Lung (tissue), 11 donors: ENCODE measurements at regions not wholly inside any gene's neighbourhood (a gene's known extent, or its start where the extent isn't known, plus 50 kb on each side); places are given as distances from the start of the nearest gene placed in this dataset.
A peak's percentile ranks its signal among the peaks of the same experiment; 100 is the strongest.

Source experiments
- ATAC-seq: fragments of 200-7000 bp; cut with Tn5 transposase; one replicate; pipeline ENCODE4 v1.9.1; 2020; ENCODE audit warnings: moderate number of reproducible peaks; ENCODE audit not compliant: insufficient read depth, low FRiP score
- DNase-seq, 3 donors: peaks; one replicate each; pipeline ENCODE4 v3.0.0-alpha.2; 2013 to 2017
- H3K27ac ChIP-seq, 2 donors: one replicate each; pipeline ENCODE4 v1.5.1; 2013; ENCODE audit warnings: mild to moderate bottlenecking in 2 of 2, moderate library complexity in 2 of 2, control low read depth in 1 of 2, inconsistent platforms in 1 of 2, low read depth in 1 of 2, low read length in 1 of 2
- H3K27me3 ChIP-seq, 3 donors: one replicate each; pipeline ENCODE4 v1.5.1; 2013; ENCODE audit warnings: low read length in 2 of 3; ENCODE audit not compliant: control insufficient read depth in 3 of 3, insufficient read depth in 3 of 3
- H3K36me3 ChIP-seq, 4 donors: one replicate each; pipeline ENCODE4 v1.5.1; 2013; ENCODE audit warnings: low read length in 4 of 4, mild to moderate bottlenecking in 1 of 4, moderate library complexity in 1 of 4; ENCODE audit not compliant: control insufficient read depth in 4 of 4, insufficient read depth in 4 of 4
- H3K4me1 ChIP-seq, 5 donors: one replicate each; pipeline ENCODE4 v1.5.1; 2013; ENCODE audit warnings: low read length in 5 of 5, mild to moderate bottlenecking in 2 of 5, moderate library complexity in 1 of 5; ENCODE audit not compliant: control insufficient read depth in 5 of 5, insufficient read depth in 5 of 5
- H3K4me3 ChIP-seq: one replicate; pipeline ENCODE4 v1.5.1; 2013; ENCODE audit warnings: mild to moderate bottlenecking, control low read depth, moderate library complexity
- H3K9ac ChIP-seq, 2 donors: one replicate each; pipeline ENCODE4 v1.5.1; 2013; ENCODE audit warnings: low read length in 2 of 2, control low read depth in 1 of 2; ENCODE audit not compliant: insufficient read depth in 1 of 2
- H3K9me3 ChIP-seq, 4 donors: one replicate each; pipeline ENCODE4 v1.5.1; 2013; ENCODE audit warnings: low read length in 3 of 4, mild to moderate bottlenecking in 1 of 4, moderate library complexity in 1 of 4; ENCODE audit not compliant: control insufficient read depth in 4 of 4, insufficient read depth in 3 of 4
- CTCF ChIP-seq: IDR thresholded peaks from 2 replicates; pipeline ENCODE4 v1.5.1; 2012; ENCODE audit warnings: mild to moderate bottlenecking; ENCODE audit errors: control extremely low read depth, extremely low read depth
- WGBS, 2 donors: extraction: QIAGEN DNeasy Blood & Tissue Kit; methylation state at CpG; one replicate each; pipeline ENCODE4 v1.1.7; 2013; 5-methylcytosine and 5-hydroxymethylcytosine counted together
- donor health status: control.
- donor health status: control.
- donor health status: Bipolar disorder and iron deficiency.
- donor health status: healthy.
- donor health status: DM: yes; HTN: yes; CAD: no.

- Histone ChIP-seq H3K4me3 (no peak overlapping the region), H3K27me3 (peaks cover 0 to 3% (median 0%) of the 10 kb centered on the region in 3 donors), H3K27ac (no peak overlapping the region), H3K36me3 (no peaks in the 10 kb centered on the region), H3K9me3 (peaks cover 0 to 3% (median 0%) of the 10 kb centered on the region in 4 donors), H3K4me1 (no peaks in the 10 kb centered on the region), H3K9ac (no peak overlapping the region)
- WGBS, 2 donors, result 20 to 29% methylated on average over 9 of the region's 9 CpGs
- DNase-seq (peak; percentile 40 to 74 (median 53)), ATAC-seq (no peak)
- TF ChIP-seq CTCF, result peak; percentile 26
These were observed 87.8 kb upstream of the VPREB1 start for GRCh38 chr22:22156716-22157347.

GRCh38 chr22:22156348-22156715, 88.3 kb upstream of the VPREB1 start:
- Histone ChIP-seq H3K36me3 (no peaks in the 10 kb centered on the region), H3K27me3 (peaks cover 0 to 3% (median 0%) of the 10 kb centered on the region in 3 donors), H3K9ac (no peak overlapping the region), H3K4me1 (no peaks in the 10 kb centered on the region), H3K27ac (no peak overlapping the region), H3K9me3 (peaks cover 0 to 3% (median 0%) of the 10 kb centered on the region in 4 donors), H3K4me3 (no peak overlapping the region)
- DNase-seq (no peak), ATAC-seq (no peak)
- 33 to 53% methylated on average over 2 of the region's 2 CpGs for WGBS, 2 donors
- TF ChIP-seq CTCF, result no peak

- Histone ChIP-seq H3K4me3 (no peak overlapping the region), H3K27ac (no peak overlapping the region), H3K9ac (no peak overlapping the region), H3K36me3 (no peaks in the 10 kb centered on the region), H3K4me1 (no peaks in the 10 kb centered on the region), H3K27me3 (peaks cover 0 to 5% (median 0%) of the 10 kb centered on the region in 3 donors), H3K9me3 (peaks cover 0 to 3% (median 0%) of the 10 kb centered on the region in 4 donors)
- WGBS, 2 donors, result 72 to 82% methylated on average over 2 of the region's 2 CpGs
- no peak for TF ChIP-seq CTCF
- ATAC-seq (no peak), DNase-seq (no peak)
These were observed 89.0 kb upstream of the VPREB1 start for GRCh38 chr22:22155607-22156006.

- H3K27ac ChIP-seq, result no peak overlapping the region
- H3K36me3 ChIP-seq, result no peaks in the 10 kb centered on the region
- DNase-seq (no peak), ATAC-seq (no peak)
- peaks cover 0 to 5% (median 0%) of the 10 kb centered on the region in 3 donors for H3K27me3 ChIP-seq
- TF ChIP-seq CTCF, result no peak
- no peak overlapping the region for H3K9ac ChIP-seq
- 51 to 64% methylated on average over 2 of the region's 2 CpGs for WGBS, 2 donors
- no peak overlapping the region for H3K4me3 ChIP-seq
- H3K9me3 ChIP-seq, result peaks cover 0 to 3% (median 0%) of the 10 kb centered on the region in 4 donors
- no peaks in the 10 kb centered on the region for H3K4me1 ChIP-seq
These were observed 89.4 kb upstream of the VPREB1 start for GRCh38 chr22:22155146-22155545.
